ENCODE measurements at regions not wholly inside any gene's neighbourhood (a gene's known extent, or its start where the extent isn't known, plus 50 kb on each side); places are given as distances from the start of the nearest gene placed in this dataset.

- TF ChIP-seq, protein P1, sequence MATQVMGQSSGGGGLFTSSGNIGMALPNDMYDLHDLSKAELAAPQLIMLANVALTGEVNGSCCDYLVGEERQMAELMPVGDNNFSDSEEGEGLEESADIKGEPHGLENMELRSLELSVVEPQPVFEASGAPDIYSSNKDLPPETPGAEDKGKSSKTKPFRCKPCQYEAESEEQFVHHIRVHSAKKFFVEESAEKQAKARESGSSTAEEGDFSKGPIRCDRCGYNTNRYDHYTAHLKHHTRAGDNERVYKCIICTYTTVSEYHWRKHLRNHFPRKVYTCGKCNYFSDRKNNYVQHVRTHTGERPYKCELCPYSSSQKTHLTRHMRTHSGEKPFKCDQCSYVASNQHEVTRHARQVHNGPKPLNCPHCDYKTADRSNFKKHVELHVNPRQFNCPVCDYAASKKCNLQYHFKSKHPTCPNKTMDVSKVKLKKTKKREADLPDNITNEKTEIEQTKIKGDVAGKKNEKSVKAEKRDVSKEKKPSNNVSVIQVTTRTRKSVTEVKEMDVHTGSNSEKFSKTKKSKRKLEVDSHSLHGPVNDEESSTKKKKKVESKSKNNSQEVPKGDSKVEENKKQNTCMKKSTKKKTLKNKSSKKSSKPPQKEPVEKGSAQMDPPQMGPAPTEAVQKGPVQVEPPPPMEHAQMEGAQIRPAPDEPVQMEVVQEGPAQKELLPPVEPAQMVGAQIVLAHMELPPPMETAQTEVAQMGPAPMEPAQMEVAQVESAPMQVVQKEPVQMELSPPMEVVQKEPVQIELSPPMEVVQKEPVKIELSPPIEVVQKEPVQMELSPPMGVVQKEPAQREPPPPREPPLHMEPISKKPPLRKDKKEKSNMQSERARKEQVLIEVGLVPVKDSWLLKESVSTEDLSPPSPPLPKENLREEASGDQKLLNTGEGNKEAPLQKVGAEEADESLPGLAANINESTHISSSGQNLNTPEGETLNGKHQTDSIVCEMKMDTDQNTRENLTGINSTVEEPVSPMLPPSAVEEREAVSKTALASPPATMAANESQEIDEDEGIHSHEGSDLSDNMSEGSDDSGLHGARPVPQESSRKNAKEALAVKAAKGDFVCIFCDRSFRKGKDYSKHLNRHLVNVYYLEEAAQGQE (IDR thresholded peaks at IDR 0.05; ENCODE audit: low read depth, low read length) = no peak
- no peak for TF ChIP-seq TAF1 (IDR thresholded peaks at IDR 0.05; ENCODE audit: borderline replicate concordance, low read depth, low read length)
- TF ChIP-seq, protein P2, sequence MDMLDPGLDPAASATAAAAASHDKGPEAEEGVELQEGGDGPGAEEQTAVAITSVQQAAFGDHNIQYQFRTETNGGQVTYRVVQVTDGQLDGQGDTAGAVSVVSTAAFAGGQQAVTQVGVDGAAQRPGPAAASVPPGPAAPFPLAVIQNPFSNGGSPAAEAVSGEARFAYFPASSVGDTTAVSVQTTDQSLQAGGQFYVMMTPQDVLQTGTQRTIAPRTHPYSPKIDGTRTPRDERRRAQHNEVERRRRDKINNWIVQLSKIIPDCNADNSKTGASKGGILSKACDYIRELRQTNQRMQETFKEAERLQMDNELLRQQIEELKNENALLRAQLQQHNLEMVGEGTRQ (IDR thresholded peaks at IDR 0.05; ENCODE audit: borderline replicate concordance, low read depth, low read length) = no peak
Observed at GRCh38 chr13:68676513-68677115, 1431.0 kb upstream of the ATXN8OS start (continued).

- Histone ChIP-seq H3K4me2 (no peak overlapping the region), H2AFZ (ENCODE audit: low read depth) (no peak overlapping the region), H3K4me1 (ENCODE audit: control insufficient read depth in 1 of 2, insufficient read depth in 2 of 2, low read depth in 1 of 2, low read length in 1 of 2) (no peaks in the 10 kb centered on the region), H3K27me3 (ENCODE audit: insufficient read depth) (no peaks in the 10 kb centered on the region), H3F3A (replicated peaks; ENCODE audit: insufficient read depth) (peaks cover 3% of the 10 kb centered on the region), H3K9ac (no peak overlapping the region), H3K4me3 (ENCODE audit: low read depth in 2 of 2, low read length in 1 of 2) (no peak overlapping the region), H3K9me3 (no peaks in the 10 kb centered on the region), H4K20me1 (ENCODE audit: insufficient read depth) (no peaks in the 10 kb centered on the region), H3K36me3 (replicated peaks in 1 of 2; ENCODE audit: control insufficient read depth in 1 of 2, insufficient read depth in 2 of 2, low read length in 1 of 2) (no peaks in the 10 kb centered on the region), H3K27ac (ENCODE audit: low read depth in 2 of 2, low read length in 1 of 2) (no peak overlapping the region), H3K9me2 (no peaks in the 10 kb centered on the region), H3K79me2 (ENCODE audit: insufficient read depth) (no peaks in the 10 kb centered on the region)
- ChIA-PET POLR2A (no interaction called here), CTCF (no interaction called here)
- no peak for DNase-seq
- no peak for TF ChIP-seq RXRA (IDR thresholded peaks at IDR 0.05; ENCODE audit: borderline replicate concordance, low read depth)
- no peak for TF ChIP-seq ELF1 (IDR thresholded peaks at IDR 0.05)
- TF ChIP-seq, protein P3, sequence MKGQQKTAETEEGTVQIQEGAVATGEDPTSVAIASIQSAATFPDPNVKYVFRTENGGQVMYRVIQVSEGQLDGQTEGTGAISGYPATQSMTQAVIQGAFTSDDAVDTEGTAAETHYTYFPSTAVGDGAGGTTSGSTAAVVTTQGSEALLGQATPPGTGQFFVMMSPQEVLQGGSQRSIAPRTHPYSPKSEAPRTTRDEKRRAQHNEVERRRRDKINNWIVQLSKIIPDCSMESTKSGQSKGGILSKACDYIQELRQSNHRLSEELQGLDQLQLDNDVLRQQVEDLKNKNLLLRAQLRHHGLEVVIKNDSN (IDR thresholded peaks at IDR 0.05; ENCODE audit: borderline replicate concordance, low read depth) = no peak
- TF ChIP-seq SMC3 (IDR thresholded peaks at IDR 0.05; ENCODE audit: low read depth, low read length) = no peak
- TF ChIP-seq FOXM1 (IDR thresholded peaks at IDR 0.05; ENCODE audit: low read depth) = no peak
- no peak for TF ChIP-seq EP300 (IDR thresholded peaks at IDR 0.05; ENCODE audit: borderline replicate concordance in 1 of 2, low read depth in 1 of 2, low read length in 1 of 2)
- no peak for TF ChIP-seq FOXJ3 (CRISPR knock-in tag; IDR thresholded peaks at IDR 0.05)
- no peak for TF ChIP-seq MXI1 (IDR thresholded peaks at IDR 0.05; ENCODE audit: low read depth, low read length)
- no peak for TF ChIP-seq CTCF (IDR thresholded peaks at IDR 0.05)
- TF ChIP-seq GATA2 (CRISPR knock-in tag; IDR thresholded peaks at IDR 0.05) = no peak
- no peak for TF ChIP-seq MEF2A (IDR thresholded peaks at IDR 0.05; ENCODE audit: borderline replicate concordance, low read depth)
- no peak for TF ChIP-seq RCOR1 (IDR thresholded peaks at IDR 0.05; ENCODE audit: low read length)
- TF ChIP-seq RFX5 (IDR thresholded peaks at IDR 0.05; ENCODE audit: low read length) = no peak
- no peak for TF ChIP-seq MAX (IDR thresholded peaks at IDR 0.05; ENCODE audit: low read depth)
- TF ChIP-seq ZBTB33 (IDR thresholded peaks at IDR 0.05; ENCODE audit: borderline replicate concordance, low read depth) = no peak
- no peak for TF ChIP-seq JUND (IDR thresholded peaks at IDR 0.05)
- TF ChIP-seq, protein P2 (IDR thresholded peaks at IDR 0.05; ENCODE audit: borderline replicate concordance, low read depth, low read length) = no peak
- WGBS (ENCODE audit: low lambda C conversion rate) = 76% methylated on average over 2 of the region's 2 CpGs
Observed at GRCh38 chr13:68675209-68675608, 1432.4 kb upstream of the ATXN8OS start.

All from SK-N-SH (cell line).